Mononuclear cell (primary cell): ENCODE measurements at regions not wholly inside any gene's neighbourhood (a gene's known extent, or its start where the extent isn't known, plus 50 kb on each side); places are given as distances from the start of the nearest gene placed in this dataset.

ENCODE experiments used
- H3K27me3 ChIP-seq: 2 replicates; pipeline ENCODE4 v1.6.0; 2011; ENCODE audit warnings: low read length, control low read depth; ENCODE audit not compliant: insufficient read depth
- H3K4me1 ChIP-seq: 2 replicates; pipeline ENCODE4 v1.5.1; 2011; ENCODE audit warnings: mild to moderate bottlenecking, low read length, control low read depth; ENCODE audit not compliant: insufficient read depth
- H3K4me3 ChIP-seq: 2 replicates; pipeline ENCODE4 v1.5.1; 2011; ENCODE audit warnings: mild to moderate bottlenecking, low read length, moderate library complexity
- H3K9me3 ChIP-seq: 2 replicates; pipeline ENCODE4 v1.5.1; 2011; ENCODE audit warnings: low read depth, mild to moderate bottlenecking, control low read depth, low read length

DNA sequence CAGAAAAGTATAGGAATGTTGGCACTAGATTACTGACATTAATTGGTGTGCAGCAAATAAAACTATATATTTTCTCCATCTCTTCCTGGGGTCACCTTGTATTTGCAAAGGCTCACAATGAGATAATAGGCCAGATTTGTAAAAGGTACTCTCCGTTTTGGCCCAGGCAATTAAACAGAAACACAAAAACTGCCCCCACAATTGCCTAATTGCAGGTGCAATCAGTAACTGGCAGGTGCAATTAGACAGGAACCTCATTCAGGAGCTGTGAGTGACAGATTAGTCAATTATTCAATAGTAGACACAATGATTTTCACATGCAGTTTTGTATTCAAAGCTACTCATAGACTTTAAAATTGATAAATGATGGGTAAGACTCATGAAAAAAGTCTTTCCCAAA, 451.4 kb upstream of the ID2 start:
- H3K27me3 ChIP-seq, result no peaks in the 10 kb centered on the region
- H3K4me1 ChIP-seq, result peaks cover 29% of the 10 kb centered on the region
- no peak overlapping the region for H3K4me3 ChIP-seq

DNA sequence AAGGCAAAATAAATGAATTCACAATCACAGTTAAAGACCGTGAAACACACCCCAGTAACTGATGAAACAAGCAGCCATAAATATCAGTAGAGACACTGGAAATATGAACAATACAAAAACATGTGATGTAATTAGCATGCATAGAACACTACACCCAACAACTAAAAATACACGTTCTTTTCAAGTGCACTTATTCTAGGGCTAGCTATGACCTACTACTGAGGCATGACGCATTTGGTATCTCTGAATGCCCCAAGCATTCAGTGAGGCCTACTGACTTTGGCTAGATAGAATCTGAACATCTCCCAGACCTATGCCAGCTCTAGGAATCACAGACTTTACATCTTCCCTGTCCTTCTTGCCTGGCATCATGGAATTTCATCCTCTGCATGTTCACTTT, 450.0 kb upstream of the ID2 start:
- Histone ChIP-seq H3K9me3 (no peaks in the 10 kb centered on the region), H3K4me3 (no peak overlapping the region), H3K4me1 (peaks cover 29% of the 10 kb centered on the region), H3K27me3 (no peaks in the 10 kb centered on the region)

More for the DNA sequence above, 451.4 kb upstream of the ID2 start:
- no peaks in the 10 kb centered on the region for H3K9me3 ChIP-seq

DNA sequence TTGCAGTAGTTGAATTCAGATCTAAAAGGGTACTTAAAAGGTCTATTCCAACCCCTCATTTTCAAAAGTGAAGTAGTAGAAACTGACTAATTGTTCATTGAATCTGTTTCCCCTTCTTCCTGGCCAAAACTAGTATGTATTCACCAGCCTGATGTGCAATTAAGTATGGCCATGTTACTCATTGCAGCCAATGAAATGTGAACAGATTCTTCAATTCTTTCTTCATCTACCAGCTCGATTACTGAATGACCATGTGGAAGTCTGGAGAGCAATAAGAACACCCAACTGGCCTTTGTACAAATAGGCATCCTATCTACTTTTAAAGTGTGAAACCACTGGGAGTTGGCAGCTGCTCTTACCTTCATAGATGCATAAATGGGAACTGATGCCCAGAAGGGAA, 449.0 kb upstream of the ID2 start:
- peaks cover 29% of the 10 kb centered on the region for H3K4me1 ChIP-seq
- no peak overlapping the region for H3K4me3 ChIP-seq
- H3K9me3 ChIP-seq, result no peaks in the 10 kb centered on the region
- no peaks in the 10 kb centered on the region for H3K27me3 ChIP-seq

DNA sequence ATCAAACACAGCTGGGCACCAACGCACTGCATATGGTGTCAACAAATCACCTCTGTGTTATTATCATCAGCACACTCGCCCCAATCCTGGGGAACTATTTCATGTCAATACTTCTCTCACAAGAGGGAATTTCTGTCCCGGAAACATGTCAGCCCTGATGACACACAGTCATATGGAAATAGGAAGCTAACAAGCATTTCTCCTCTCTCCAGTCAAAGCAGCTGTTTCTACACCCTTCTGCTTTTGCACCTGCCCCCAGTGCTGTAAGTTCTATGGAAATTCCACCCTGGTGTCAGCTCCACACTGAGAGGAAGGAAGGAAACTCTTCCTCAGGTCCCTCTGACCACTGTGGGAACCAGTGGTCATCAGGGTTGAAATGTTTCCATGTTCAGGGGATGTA, 447.6 kb upstream of the ID2 start:
- Histone ChIP-seq H3K9me3 (no peaks in the 10 kb centered on the region), H3K27me3 (no peaks in the 10 kb centered on the region), H3K4me1 (peaks cover 43% of the 10 kb centered on the region), H3K4me3 (no peak overlapping the region)

DNA sequence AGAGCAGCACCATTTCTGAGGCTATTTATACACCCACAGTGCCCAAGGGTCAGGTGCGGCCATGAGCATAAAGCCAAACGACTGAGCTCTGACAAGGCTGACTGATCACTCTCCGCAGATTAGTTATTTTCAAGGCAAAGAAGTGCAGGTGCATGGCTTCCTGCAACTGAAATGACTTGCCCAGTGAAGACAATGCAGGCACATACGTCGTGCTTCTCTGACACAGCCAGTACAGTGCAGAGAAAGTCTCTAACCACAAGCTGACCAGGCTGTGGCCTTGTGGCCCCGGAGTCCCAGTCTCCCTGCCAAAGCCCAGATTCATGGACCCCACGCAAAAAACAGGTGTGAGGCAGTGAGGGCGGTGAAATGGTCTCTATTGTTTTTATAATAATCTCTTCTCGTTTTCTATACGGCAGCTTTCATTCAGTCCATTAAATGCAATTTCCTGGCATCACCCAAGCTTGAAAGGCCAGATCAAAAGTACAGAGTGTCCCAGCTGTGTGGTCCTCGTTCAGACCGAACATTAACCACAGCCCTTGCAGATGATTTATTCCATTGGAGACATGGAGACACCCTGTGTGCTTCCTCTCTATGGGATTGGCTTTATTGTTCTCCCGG, 447.0 kb upstream of the ID2 start:
- Histone ChIP-seq H3K4me1 (peaks cover 42% of the 10 kb centered on the region), H3K9me3 (no peaks in the 10 kb centered on the region), H3K27me3 (no peaks in the 10 kb centered on the region), H3K4me3 (no peak overlapping the region)

DNA sequence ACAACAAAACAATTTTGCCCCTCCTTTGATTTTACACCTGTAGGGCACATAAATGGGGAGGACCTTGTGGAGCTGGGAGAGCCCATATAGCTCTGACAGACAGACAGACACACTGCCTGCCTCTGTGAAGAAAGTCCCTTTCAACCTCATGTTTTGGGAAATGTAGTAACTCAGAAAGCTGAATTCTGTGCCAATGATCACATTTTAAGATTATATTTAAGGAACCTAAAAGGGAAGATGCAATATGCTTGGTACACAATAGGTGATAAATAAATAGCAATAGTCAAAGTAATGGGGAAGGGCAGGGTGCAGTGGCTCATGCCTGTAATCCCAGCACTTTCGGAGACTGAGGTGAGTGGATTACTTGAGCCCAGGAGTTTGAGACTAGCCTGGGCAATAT, 446.4 kb upstream of the ID2 start:
- Histone ChIP-seq H3K4me3 (no peak overlapping the region), H3K27me3 (no peaks in the 10 kb centered on the region), H3K4me1 (peaks cover 39% of the 10 kb centered on the region), H3K9me3 (no peaks in the 10 kb centered on the region)

DNA sequence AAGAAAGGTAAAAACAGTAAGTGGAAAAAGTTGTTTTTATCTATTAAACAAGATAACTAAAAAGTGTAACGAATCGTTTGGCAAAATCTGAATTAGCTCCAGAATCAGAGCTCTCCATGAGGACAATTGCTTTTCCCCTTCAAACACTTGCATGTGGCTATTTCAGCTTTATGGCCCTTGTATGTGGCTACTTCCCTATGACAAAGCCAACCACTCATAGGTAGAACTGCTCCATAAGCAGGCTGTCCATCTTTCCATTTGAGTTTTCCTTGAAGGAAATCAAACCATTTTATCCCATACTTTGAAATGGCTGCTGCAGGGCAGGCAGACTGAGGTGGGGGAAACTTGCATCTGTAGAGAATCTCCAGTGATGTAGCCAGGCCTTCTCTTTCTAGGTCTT, 445.5 kb upstream of the ID2 start:
- Histone ChIP-seq H3K4me1 (peaks cover 39% of the 10 kb centered on the region), H3K27me3 (no peaks in the 10 kb centered on the region), H3K4me3 (no peak overlapping the region), H3K9me3 (no peaks in the 10 kb centered on the region)

DNA sequence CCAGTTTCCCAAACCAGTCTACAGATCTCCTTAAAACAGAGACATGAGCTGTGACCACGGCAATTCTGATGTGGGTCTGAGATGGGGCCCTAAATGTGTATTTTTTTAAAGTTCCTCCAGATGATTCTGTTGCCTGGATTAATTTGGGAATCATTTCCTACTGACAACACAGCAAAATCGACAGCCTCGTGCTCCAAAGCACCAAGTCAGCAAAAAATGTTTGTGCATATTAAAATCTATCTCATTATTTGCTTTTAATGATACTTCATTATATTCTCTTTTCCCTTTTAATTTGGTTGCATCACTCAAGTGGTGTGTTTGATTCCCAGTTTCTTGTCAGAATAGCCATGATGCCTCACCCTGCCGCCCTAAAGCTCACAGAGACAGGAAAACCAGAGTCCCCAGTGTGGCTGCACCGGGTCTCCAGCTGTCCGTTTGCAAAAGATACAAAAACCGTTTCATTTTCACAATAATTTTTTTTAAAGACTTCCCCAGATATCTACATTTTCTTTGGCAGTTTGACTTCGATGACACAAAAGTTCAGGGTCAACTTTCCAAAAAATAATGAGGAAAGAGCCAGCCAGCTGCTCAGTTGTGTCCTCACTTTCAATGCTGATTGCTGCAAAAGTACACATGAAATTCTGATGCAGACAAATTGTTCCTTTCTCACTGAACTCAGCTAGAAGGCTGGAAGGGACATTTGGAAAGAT, 443.2 kb upstream of the ID2 start:
- H3K27me3 ChIP-seq, result no peaks in the 10 kb centered on the region
- no peaks in the 10 kb centered on the region for H3K9me3 ChIP-seq
- H3K4me3 ChIP-seq, result no peak overlapping the region
- peaks cover 46% of the 10 kb centered on the region for H3K4me1 ChIP-seq

DNA sequence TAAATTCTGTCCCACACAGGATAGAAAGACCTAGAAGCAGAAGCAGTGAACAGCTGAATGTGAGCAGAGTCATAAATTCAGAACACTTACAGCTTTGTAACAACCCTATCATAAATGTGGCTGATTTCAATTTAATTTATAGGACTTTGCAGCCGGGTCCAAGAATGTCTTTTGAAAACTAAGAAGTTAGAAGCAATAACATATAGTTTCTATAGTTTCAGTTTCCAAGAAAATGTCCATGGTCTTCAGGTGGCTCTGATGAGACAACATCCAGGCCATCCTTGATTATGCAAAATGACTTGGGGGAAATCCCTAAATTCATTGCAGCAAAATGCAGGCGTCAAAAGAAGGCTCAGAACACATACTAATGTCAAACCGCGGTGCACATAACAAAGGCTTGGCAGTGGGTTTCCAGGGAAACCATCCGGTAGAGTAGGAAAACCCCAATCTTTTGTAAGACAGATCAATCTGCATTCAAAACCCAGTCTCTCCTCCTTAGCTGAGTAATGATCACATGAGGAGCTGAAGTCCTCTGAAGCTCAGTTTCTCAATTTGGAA, 442.2 kb upstream of the ID2 start:
- peaks cover 46% of the 10 kb centered on the region for H3K4me1 ChIP-seq
- H3K27me3 ChIP-seq, result no peaks in the 10 kb centered on the region
- H3K9me3 ChIP-seq, result no peaks in the 10 kb centered on the region
- no peak overlapping the region for H3K4me3 ChIP-seq

DNA sequence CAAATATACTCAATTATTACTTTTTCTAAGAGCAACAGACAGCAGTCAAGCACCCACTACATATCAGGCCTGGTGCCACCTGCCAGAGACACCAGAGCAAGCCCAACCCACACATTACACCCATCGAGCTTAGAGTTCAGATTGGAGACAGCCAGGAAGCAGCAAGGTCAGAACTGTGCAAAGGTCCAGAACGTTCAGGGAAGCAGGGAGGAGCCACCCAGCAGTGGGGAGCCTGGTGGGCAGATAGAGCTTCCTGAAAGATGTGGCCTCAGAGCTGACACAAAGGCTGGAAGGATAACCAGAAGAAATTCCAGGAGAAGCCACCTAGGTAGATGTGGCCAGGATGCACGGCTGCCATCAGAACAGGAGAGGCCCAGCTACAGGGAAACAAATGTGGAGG, 440.5 kb upstream of the ID2 start:
- Histone ChIP-seq H3K9me3 (no peaks in the 10 kb centered on the region), H3K4me3 (no peak overlapping the region), H3K4me1 (peaks cover 44% of the 10 kb centered on the region), H3K27me3 (no peaks in the 10 kb centered on the region)

DNA sequence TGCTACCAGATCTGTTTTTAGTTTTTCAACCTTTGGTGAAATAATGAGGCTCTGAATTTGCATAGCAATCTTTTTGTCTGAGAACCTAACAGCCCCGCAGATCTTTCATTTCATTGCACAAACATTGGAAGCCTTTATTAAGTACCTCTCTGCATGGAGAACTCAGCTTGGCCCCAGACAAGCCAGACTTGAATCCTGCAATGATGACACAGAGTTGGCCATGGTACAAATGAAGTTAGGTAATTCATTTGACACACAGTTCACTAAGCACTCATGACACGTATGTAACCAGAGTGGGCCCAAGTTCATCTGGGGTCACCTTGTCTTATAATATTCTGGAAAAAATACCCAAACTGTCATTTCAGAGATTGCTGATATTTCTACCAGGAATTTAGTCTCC, 439.1 kb upstream of the ID2 start:
- Histone ChIP-seq H3K4me1 (peaks cover 44% of the 10 kb centered on the region), H3K4me3 (no peak overlapping the region), H3K9me3 (no peaks in the 10 kb centered on the region), H3K27me3 (no peaks in the 10 kb centered on the region)

DNA sequence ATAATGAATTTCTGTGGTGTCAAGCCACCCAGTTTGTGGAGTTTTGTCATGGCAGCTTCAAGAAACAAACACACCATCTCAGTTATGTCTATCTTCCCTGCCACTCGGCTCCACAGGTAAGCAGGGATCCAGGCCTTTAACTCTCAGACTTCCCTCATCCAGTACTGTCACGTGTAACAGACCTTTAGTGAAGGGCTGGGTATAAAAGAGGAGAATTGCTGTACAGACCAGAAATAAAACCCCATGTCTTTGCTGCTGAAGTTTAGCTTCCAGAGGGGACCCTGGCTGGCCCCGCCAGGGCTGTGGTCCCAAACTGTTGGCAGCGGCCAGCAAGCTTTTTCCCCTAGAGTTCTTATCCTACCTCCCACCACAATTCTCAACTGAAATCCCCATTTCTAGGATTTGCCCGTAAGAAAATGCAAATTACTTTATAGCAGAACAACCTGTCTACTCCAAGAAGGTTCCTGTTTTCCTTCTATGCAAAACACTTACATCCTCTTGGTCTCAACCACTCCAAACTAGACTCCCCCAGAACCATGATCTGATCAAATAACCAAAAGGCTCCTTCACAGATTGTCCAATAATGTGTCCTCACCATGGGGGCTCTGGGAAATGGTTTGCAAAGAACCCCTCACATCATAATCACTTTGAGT, 438.0 kb upstream of the ID2 start:
- Histone ChIP-seq H3K4me3 (no peak overlapping the region), H3K27me3 (no peaks in the 10 kb centered on the region), H3K9me3 (no peaks in the 10 kb centered on the region), H3K4me1 (peaks cover 33% of the 10 kb centered on the region)

DNA sequence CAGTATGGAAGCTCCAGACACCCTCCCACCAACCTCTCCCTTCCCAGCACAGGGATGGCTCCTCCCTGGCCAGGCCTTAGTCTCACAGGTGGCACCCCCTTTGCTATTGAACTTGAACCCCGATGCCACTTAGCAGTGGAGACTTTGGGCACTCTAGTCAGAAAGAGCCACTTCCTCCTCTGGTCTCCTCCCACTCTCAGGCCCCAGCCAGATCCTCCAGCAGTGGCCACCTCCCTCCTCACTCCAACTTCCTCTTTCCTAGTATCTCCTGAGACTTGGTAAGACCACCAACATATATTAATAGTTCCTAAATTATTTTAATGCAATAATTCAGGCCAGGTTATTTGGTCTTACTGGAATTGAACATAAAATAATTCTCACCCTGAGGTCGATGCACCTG, 437.2 kb upstream of the ID2 start:
- no peaks in the 10 kb centered on the region for H3K9me3 ChIP-seq
- no peaks in the 10 kb centered on the region for H3K27me3 ChIP-seq
- H3K4me1 ChIP-seq, result peaks cover 26% of the 10 kb centered on the region
- H3K4me3 ChIP-seq, result no peak overlapping the region

DNA sequence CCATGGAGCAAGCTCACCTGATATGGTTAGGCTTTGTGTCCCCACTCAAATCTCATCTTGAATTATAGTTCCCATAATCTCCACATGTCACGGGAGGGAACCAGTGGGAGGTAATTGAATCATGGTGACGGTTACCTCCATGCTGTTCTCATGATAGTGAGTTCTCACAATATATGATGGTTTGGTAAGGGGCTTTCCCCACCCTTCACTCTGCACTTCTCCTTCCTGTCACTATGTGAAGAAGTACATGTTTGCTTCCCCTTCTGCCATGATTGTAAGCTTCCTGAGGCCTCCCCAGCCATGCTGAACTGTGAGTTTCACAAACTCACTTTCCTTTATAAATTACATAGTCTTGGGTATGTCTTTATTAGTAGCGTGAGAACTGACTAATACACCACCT, 435.7 kb upstream of the ID2 start:
- Histone ChIP-seq H3K4me3 (no peak overlapping the region), H3K4me1 (peaks cover 30% of the 10 kb centered on the region)

DNA sequence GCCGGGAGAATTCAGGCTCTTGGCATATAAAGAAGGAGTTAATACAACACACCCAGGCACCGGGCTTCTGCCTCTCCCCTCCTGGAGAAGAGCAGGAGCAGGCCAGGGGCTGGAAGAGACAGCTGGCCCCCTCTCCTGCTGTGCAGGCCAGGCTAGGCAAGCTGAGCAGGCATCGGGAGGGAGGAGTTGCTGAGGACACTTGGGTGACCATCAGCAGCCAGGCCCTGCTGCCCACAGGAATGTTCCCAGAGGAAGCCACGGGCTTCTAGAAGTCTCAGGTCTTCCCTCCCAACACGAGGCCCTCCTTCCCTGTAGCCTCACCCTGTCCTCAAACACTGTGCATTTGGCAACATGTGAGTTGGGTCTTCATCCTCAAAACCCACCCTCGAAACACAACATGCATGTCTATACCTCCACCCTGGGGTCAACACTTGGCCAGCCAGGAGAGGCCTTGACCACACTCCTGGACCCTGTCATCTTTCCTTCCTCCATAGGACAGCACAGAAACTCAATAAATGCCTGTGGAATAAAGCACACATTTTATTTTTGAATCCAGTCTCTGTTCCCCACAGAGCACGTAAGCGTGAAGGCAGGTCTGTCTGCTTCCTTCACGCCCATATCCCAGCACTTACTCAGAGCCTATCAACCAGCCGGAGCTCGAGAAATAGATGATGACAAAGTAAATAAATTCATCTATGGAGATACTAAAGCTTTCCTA, 433.8 kb upstream of the ID2 start:
- Histone ChIP-seq H3K9me3 (no peaks in the 10 kb centered on the region), H3K4me3 (no peak overlapping the region), H3K4me1 (peaks cover 28% of the 10 kb centered on the region), H3K27me3 (no peaks in the 10 kb centered on the region)

More for the DNA sequence above, 435.7 kb upstream of the ID2 start:
- Histone ChIP-seq H3K9me3 (no peaks in the 10 kb centered on the region), H3K27me3 (no peaks in the 10 kb centered on the region)
